CD8-positive, alpha-beta memory T cell (primary cell): ENCODE measurements at regions not wholly inside any gene's neighbourhood (a gene's known extent, or its start where the extent isn't known, plus 50 kb on each side); places are given as distances from the start of the nearest gene placed in this dataset.

ENCODE experiments used
- CTCF ChIA-PET: fragments of 350-600 bp; sonication (Branson Sonifier 250); formaldehyde crosslinking; loops from one replicate; lab custom pipeline; 2021; ENCODE audit warnings: antibody characterized with exemption; lab: Charles Lee
- POLR2A ChIA-PET: fragments of 350-600 bp; sonication (Branson Sonifier 250); formaldehyde crosslinking; loops from one replicate; lab custom pipeline; 2021; ENCODE audit warnings: antibody characterized with exemption; lab: Charles Lee
- DNase-seq, 5 donors: peaks; one replicate each; pipeline versions ENCODE4 v3.0.0 to v3.0.0-alpha.2; 2020 to 2022; ENCODE audit warnings: mixed read lengths in 1 of 5
- H3K27ac ChIP-seq: one replicate; pipeline ENCODE4 v1.7.0; 2013; ENCODE audit warnings: low read depth, mild to moderate bottlenecking, low read length, moderate library complexity
- H3K27me3 ChIP-seq: 2 replicates; pipeline ENCODE4 v1.7.0; 2013; ENCODE audit warnings: low read length, mild to moderate bottlenecking; ENCODE audit not compliant: insufficient read depth, poor library complexity, severe bottlenecking
- H3K36me3 ChIP-seq: 2 replicates; pipeline ENCODE4 v1.7.0; 2013; ENCODE audit warnings: mild to moderate bottlenecking, low read length, moderate library complexity; ENCODE audit not compliant: insufficient read depth
- H3K4me1 ChIP-seq: 2 replicates; pipeline ENCODE4 v1.7.0; 2013; ENCODE audit warnings: mild to moderate bottlenecking, low read length, moderate library complexity; ENCODE audit not compliant: insufficient read depth
- H3K4me3 ChIP-seq: 2 replicates; pipeline ENCODE4 v1.7.0; 2013; ENCODE audit warnings: mild to moderate bottlenecking, low read length
- H3K9me3 ChIP-seq: 2 replicates; pipeline ENCODE4 v1.7.0; 2013; ENCODE audit warnings: mild to moderate bottlenecking, low read length
- H3K27ac Mint-ChIP-seq, 8 donors: one replicate each; pipeline ENCODE4 v1.8.0; 2020 to 2021; ENCODE audit warnings: mixed read lengths in 8 of 8, mild to moderate bottlenecking in 6 of 8, inconsistent platforms in 3 of 8, moderate library complexity in 3 of 8
- H3K27me3 Mint-ChIP-seq, 2 donors: one replicate each; pipeline ENCODE4 v1.8.0; 2020 to 2021; ENCODE audit warnings: mixed read lengths in 2 of 2, mild to moderate bottlenecking in 1 of 2, moderate library complexity in 1 of 2
- H3K36me3 Mint-ChIP-seq, 3 donors: one replicate each; pipeline ENCODE4 v1.8.0; 2020 to 2021; ENCODE audit warnings: mixed read lengths in 3 of 3, inconsistent platforms in 1 of 3, mild to moderate bottlenecking in 1 of 3
- H3K4me1 Mint-ChIP-seq, 3 donors: one replicate each; pipeline ENCODE4 v1.8.0; 2020 to 2021; ENCODE audit warnings: mixed read lengths in 3 of 3, inconsistent platforms in 1 of 3, mild to moderate bottlenecking in 1 of 3
- H3K4me3 Mint-ChIP-seq, 7 donors: one replicate each; pipeline ENCODE4 v1.8.0; 2020 to 2021; ENCODE audit warnings: mixed read lengths in 7 of 7, mild to moderate bottlenecking in 6 of 7, moderate library complexity in 4 of 7, inconsistent platforms in 2 of 7
- H3K9me3 Mint-ChIP-seq, 5 donors: one replicate each; pipeline ENCODE4 v1.8.0; 2020 to 2022; ENCODE audit warnings: mixed read lengths in 5 of 5, mild to moderate bottlenecking in 3 of 5, moderate library complexity in 2 of 5, inconsistent platforms in 1 of 5

- no peak for DNase-seq
- no peaks in the 10 kb centered on the region for H3K4me1 Mint-ChIP-seq
- no peaks in the 10 kb centered on the region for H3K4me1 ChIP-seq
- no peaks in the 10 kb centered on the region for H3K27me3 Mint-ChIP-seq
- no peak overlapping the region for H3K27ac ChIP-seq
- no peak overlapping the region for H3K4me3 Mint-ChIP-seq
- ChIA-PET POLR2A (no interaction called here), CTCF (no interaction called here)
- H3K36me3 ChIP-seq: no peaks in the 10 kb centered on the region
- H3K9me3 Mint-ChIP-seq: peaks cover 4 to 18% (median 13%) of the 10 kb centered on the region in 5 donors
- H3K27ac Mint-ChIP-seq: no peak overlapping the region
- H3K27me3 ChIP-seq: no peaks in the 10 kb centered on the region
- H3K36me3 Mint-ChIP-seq: no peaks in the 10 kb centered on the region
- no peaks in the 10 kb centered on the region for H3K9me3 ChIP-seq
- no peak overlapping the region for H3K4me3 ChIP-seq
Observed at GRCh38 chr13:81988567-81988966, 1647.6 kb upstream of the SPRY2 start.

DNA sequence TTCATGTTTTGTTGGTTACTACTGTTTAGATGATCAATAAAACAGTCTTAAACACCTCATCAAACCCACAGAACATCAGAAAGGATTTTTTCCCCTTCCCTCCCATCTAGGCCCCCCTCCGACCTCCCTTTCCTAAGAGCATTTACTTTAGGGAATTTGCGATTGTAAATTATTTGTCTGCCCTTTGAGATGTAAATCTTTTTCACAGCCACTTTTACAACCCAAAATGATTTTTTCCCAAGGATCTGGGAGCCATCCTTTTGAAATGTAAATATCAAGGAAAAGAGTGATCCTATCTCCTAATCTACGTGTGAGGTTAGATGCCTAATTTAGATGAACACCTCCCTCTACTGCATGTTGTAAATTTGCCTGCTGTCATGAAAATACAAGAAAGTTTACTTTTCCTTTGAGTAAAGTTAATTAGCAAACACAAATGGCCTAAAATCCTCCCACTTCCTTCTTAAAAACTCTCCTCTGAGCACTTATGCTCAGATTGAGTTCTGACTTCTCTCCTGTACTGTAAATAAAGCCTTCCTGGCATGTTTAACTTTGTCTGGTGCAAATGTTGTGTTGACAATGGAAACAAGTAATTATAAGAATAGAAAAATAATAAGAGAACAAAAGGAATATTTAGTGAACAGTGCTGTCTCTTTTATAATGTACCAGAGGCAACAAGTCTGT is 1646.9 kb upstream of the SPRY2 start:
- ChIA-PET POLR2A (no interaction called here), CTCF (no interaction called here)
- H3K36me3 ChIP-seq: no peaks in the 10 kb centered on the region
- Mint-ChIP-seq H3K27me3 (no peaks in the 10 kb centered on the region), H3K9me3 (peaks cover 3 to 24% (median 13%) of the 10 kb centered on the region in 5 donors), H3K4me1 (no peaks in the 10 kb centered on the region), H3K4me3 (no peak overlapping the region), H3K27ac (no peak overlapping the region), H3K36me3 (no peaks in the 10 kb centered on the region)
- no peaks in the 10 kb centered on the region for H3K4me1 ChIP-seq
- no peak for DNase-seq
- H3K4me3 ChIP-seq: no peak overlapping the region
- H3K9me3 ChIP-seq: no peaks in the 10 kb centered on the region
- no peak overlapping the region for H3K27ac ChIP-seq
- no peaks in the 10 kb centered on the region for H3K27me3 ChIP-seq

DNA sequence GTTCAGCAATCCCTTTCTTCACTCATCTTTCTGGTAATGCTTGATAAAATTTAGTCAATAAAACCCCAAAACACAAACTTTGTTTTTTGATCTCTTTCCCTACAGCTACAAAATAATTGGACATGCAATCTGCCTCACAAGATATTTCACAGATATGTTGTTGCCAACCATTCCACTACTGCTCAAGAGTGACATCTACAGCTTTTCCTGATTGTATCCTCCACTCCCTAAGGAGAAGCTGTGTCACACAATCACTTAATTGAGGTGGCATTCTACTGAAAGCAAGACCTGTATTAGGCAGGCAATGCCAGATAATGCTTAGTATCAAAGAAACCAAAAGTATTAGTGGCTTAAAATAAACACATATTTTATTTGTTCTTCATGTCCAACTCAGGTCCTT is 1646.2 kb upstream of the SPRY2 start:
- CTCF ChIA-PET: no interaction called here
- no peaks in the 10 kb centered on the region for H3K4me1 Mint-ChIP-seq
- POLR2A ChIA-PET: no interaction called here

GRCh38 chr13:81986308-81986707 is 1645.4 kb upstream of the SPRY2 start:
- no peaks in the 10 kb centered on the region for H3K27me3 Mint-ChIP-seq
- CTCF ChIA-PET: no interaction called here

More for the DNA sequence above, 1646.2 kb upstream of the SPRY2 start:
- no peak overlapping the region for H3K27ac Mint-ChIP-seq
- Histone ChIP-seq H3K4me1 (no peaks in the 10 kb centered on the region), H3K27me3 (no peaks in the 10 kb centered on the region), H3K4me3 (no peak overlapping the region), H3K27ac (no peak overlapping the region), H3K36me3 (no peaks in the 10 kb centered on the region), H3K9me3 (no peaks in the 10 kb centered on the region)
- peaks cover 3 to 25% (median 13%) of the 10 kb centered on the region in 5 donors for H3K9me3 Mint-ChIP-seq
- H3K36me3 Mint-ChIP-seq: no peaks in the 10 kb centered on the region
- no peak overlapping the region for H3K4me3 Mint-ChIP-seq
- no peaks in the 10 kb centered on the region for H3K27me3 Mint-ChIP-seq
- DNase-seq: no peak

GRCh38 chr13:81957121-81957520 is 1616.2 kb upstream of the SPRY2 start:
- Histone ChIP-seq H3K4me3 (no peak overlapping the region), H3K27me3 (no peaks in the 10 kb centered on the region), H3K27ac (no peak overlapping the region), H3K4me1 (no peaks in the 10 kb centered on the region), H3K36me3 (no peaks in the 10 kb centered on the region), H3K9me3 (no peaks in the 10 kb centered on the region)
- ChIA-PET CTCF (no interaction called here), POLR2A (no interaction called here)
- Mint-ChIP-seq H3K9me3 (peaks cover 0 to 29% (median 20%) of the 10 kb centered on the region in 5 donors), H3K27me3 (no peaks in the 10 kb centered on the region), H3K4me3 (no peak overlapping the region), H3K36me3 (no peaks in the 10 kb centered on the region), H3K4me1 (no peaks in the 10 kb centered on the region), H3K27ac (no peak overlapping the region)
- DNase-seq: no peak

More at GRCh38 chr13:81986308-81986707, 1645.4 kb upstream of the SPRY2 start:
- no peaks in the 10 kb centered on the region for H3K9me3 ChIP-seq
- H3K27ac Mint-ChIP-seq: no peak overlapping the region
- DNase-seq: no peak
- no peak overlapping the region for H3K27ac ChIP-seq
- no peaks in the 10 kb centered on the region for H3K36me3 ChIP-seq
- POLR2A ChIA-PET: no interaction called here
- H3K4me3 ChIP-seq: no peak overlapping the region
- no peaks in the 10 kb centered on the region for H3K36me3 Mint-ChIP-seq
- peaks cover 3 to 27% (median 13%) of the 10 kb centered on the region in 5 donors for H3K9me3 Mint-ChIP-seq
- H3K4me1 ChIP-seq: no peaks in the 10 kb centered on the region
- H3K27me3 ChIP-seq: no peaks in the 10 kb centered on the region
- H3K4me1 Mint-ChIP-seq: no peaks in the 10 kb centered on the region
- no peak overlapping the region for H3K4me3 Mint-ChIP-seq

DNA sequence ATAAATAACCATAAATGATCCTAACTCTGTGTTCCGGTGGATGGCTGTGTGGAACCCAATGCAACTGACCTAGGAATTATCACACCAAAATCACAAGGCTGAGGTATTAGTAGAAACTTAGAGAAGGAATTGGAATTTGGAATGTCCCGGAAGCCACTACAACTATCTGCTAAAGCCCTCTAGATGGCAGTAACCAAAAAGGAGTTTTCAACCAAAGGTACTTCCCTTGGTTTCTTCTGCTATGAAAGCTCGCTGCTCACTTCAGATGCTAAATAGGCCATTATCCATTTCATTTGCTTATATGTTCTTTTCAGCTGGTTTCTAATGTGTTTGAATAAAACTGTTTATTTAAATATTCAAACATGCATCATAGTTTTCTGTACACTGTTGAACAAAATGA is 1589.1 kb upstream of the SPRY2 start:
- Histone ChIP-seq H3K36me3 (no peaks in the 10 kb centered on the region), H3K27ac (no peak overlapping the region), H3K27me3 (no peaks in the 10 kb centered on the region), H3K4me3 (no peak overlapping the region), H3K4me1 (no peaks in the 10 kb centered on the region), H3K9me3 (no peaks in the 10 kb centered on the region)
- Mint-ChIP-seq H3K27ac (no peak overlapping the region), H3K4me1 (no peaks in the 10 kb centered on the region), H3K9me3 (peaks cover 0 to 24% (median 2%) of the 10 kb centered on the region in 5 donors), H3K4me3 (no peak overlapping the region), H3K36me3 (no peaks in the 10 kb centered on the region), H3K27me3 (no peaks in the 10 kb centered on the region)
- CTCF ChIA-PET: no interaction called here
- POLR2A ChIA-PET: no interaction called here
- no peak for DNase-seq

GRCh38 chr13:81927347-81927746 is 1586.4 kb upstream of the SPRY2 start:
- POLR2A ChIA-PET: no interaction called here
- Histone ChIP-seq H3K36me3 (no peaks in the 10 kb centered on the region), H3K27me3 (no peaks in the 10 kb centered on the region), H3K4me3 (no peak overlapping the region), H3K27ac (no peak overlapping the region), H3K4me1 (no peaks in the 10 kb centered on the region), H3K9me3 (no peaks in the 10 kb centered on the region)
- Mint-ChIP-seq H3K9me3 (peaks cover 0 to 21% (median 0%) of the 10 kb centered on the region in 5 donors), H3K36me3 (no peaks in the 10 kb centered on the region), H3K27me3 (no peaks in the 10 kb centered on the region), H3K4me1 (no peaks in the 10 kb centered on the region), H3K27ac (no peak overlapping the region), H3K4me3 (no peak overlapping the region)
- DNase-seq: no peak
- CTCF ChIA-PET: interaction anchor here (0.6 kb wide), 1 partner anchor 26 kb away, joined by 3 read pairs; no protein-coding TSS in a partner anchor

- no peaks in the 10 kb centered on the region for H3K36me3 Mint-ChIP-seq
Observed at GRCh38 chr13:81917810-81918209, 1576.9 kb upstream of the SPRY2 start.

More at GRCh38 chr13:81917810-81918209, 1576.9 kb upstream of the SPRY2 start:
- Mint-ChIP-seq H3K27ac (no peak overlapping the region), H3K4me3 (no peak overlapping the region), H3K27me3 (no peaks in the 10 kb centered on the region), H3K9me3 (peaks cover 3 to 25% (median 4%) of the 10 kb centered on the region in 5 donors), H3K4me1 (no peaks in the 10 kb centered on the region)
- H3K27ac ChIP-seq: no peak overlapping the region
- H3K36me3 ChIP-seq: no peaks in the 10 kb centered on the region
- H3K27me3 ChIP-seq: no peaks in the 10 kb centered on the region
- DNase-seq: no peak
- ChIA-PET CTCF (no interaction called here), POLR2A (no interaction called here)
- H3K4me3 ChIP-seq: no peak overlapping the region
- no peaks in the 10 kb centered on the region for H3K4me1 ChIP-seq
- H3K9me3 ChIP-seq: no peaks in the 10 kb centered on the region
